Dermis blood vessel endothelial cell (primary cell): ENCODE measurements at regions not wholly inside any gene's neighbourhood (a gene's known extent, or its start where the extent isn't known, plus 50 kb on each side); places are given as distances from the start of the nearest gene placed in this dataset.
A peak's percentile ranks its signal among the peaks of the same experiment; 100 is the strongest.
"Not testable (repeated sequence)": the region's sequence is repeated elsewhere in the genome, so short reads cannot be mapped to it uniquely, and the experiment has no call there.

Experiments used
- DNase-seq: peaks from one replicate; pipeline ENCODE4 v3.0.0; 2010

DNA sequence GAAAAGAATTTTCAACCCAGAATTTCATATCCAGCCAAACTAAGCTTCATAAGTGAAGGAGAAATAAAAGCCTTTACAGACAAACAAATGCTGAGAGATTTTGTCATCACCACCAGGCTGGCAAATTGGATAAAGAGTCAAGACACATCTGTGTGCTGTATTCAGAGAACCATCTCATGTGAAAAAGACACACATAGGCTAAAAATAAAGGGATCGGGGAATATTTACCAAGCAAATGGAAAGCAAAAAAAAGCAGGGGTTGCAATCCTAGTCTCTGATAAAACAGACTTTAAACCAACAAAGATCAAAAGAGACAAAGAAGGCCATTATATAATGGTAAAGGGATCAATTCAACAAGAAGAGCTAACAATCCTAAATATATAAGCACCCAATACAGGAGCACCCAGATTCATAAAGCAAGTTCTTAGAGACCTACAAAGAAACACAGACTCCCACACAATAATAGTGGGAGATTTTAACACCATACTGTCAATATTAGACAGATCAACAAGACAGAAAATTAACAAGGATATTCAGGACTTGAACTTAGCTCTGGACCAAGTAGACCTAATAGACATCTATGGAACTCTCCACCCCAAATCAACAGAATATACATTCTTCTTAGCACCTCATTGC is 55.9 kb upstream of the ACSM6 start:
- DNase-seq, result not testable (repeated sequence)

GRCh38 chr10:95134490-95134889 is 59.5 kb upstream of the ACSM6 start:
- no peak for DNase-seq

- no peak for DNase-seq
These were observed 60.0 kb upstream of the ACSM6 start for GRCh38 chr10:95133997-95134396.

GRCh38 chr10:95133016-95133752 is 60.9 kb upstream of the ACSM6 start:
- peak; percentile 92 for DNase-seq

GRCh38 chr10:95130429-95130828 is 61.1 kb upstream of the CYP2C8 start:
- DNase-seq, result not testable (repeated sequence)

DNA sequence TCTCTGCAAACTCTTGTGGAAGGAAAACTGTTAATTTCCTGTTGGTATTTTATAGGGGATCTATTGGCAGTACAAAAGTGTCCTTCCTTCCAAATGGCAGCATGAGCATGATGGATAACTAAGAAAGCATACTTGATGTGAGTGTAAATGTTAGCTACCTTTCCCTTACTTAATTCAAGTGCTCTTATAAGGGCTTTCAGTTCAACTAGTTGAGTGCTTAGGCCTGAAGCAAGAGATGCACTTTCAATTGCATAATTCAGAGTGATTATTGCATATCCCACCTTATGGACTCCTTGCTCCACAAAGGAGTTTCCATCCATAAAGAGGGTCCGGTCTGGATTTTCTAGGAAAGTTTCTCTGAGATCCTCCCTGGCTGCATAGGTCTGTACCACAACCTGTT is 56.3 kb upstream of the CYP2C8 start:
- DNase-seq, result no peak

DNA sequence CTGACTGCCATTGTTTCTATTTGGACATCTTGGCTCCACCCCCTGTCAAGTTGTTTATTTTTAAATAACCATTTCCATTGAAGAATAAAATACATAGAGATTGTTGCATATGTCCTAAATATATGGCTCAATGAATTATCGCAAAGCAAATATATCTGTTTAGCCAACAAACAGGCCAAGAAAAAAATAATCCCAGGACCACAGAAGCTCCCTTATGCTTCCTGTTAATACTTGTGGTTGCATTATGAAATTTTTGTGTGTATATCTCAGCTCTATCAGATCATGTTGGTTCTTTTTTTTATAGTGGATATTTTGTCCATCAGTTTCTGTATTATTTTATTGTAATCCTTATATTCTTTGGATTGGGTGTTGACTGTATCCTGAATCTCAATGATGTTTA is 53.4 kb upstream of the CYP2C8 start:
- DNase-seq, result no peak

DNA sequence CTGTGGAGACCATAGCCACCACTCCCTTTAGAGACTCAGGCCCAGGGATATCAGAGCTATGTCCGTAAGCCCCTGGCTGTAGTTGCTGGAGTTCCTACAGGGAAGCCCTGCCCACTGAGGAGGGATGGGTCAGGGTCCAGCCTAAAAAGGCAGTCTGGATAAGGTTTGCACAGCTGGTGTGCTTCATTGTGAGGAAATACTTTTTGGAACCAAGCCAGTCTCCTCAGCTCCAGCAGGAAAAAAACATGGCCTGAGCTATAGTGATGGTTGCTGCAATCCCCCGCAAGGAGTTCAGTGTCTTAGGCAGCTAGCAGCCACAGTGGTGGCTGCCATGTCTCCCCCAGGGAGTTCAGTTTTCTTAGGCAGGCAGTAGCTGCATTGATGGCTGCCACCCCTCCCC is 52.6 kb upstream of the CYP2C8 start:
- peak; percentile 17 for DNase-seq
